ENCODE measurements at regions not wholly inside any gene's neighbourhood (a gene's known extent, or its start where the extent isn't known, plus 50 kb on each side); places are given as distances from the start of the nearest gene placed in this dataset.

DNA sequence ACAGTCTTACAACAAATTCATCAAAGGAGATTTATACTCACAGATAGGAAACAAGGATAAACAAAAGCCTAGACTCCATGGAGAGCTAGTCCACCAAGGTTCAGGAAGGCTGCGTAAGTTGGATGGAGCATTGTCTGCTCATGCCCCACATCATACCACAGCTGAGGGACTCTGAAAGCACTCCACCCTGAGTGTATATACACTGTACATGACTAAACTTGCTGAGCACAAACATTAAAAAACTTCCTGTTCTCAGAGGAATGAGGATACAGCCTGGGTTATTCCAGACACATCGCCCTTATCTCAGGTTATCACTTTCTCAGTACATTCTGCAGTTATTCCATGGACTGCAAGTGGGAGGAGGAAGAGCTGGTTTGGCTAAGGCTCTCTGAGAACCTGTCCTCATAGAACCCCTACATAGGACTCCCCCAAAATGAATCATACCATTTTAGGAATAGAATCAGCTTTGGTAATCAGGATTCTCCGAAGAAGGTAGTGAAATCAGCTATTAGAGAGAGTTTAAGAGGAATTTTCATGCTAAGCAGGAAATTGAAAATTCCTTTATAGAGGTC is 58.0 kb upstream of the PRMT6 start:
- H2AFZ ChIP-seq: no peak overlapping the region

GRCh38 chr1:107000902-107001301 is 55.6 kb upstream of the PRMT6 start:
- intact Hi-C loops (cut with micrococcal nuclease; ENCODE audit: unreplicated experiment): no loop called here
- CTCF ChIA-PET: no interaction called here

More for the DNA sequence above, 58.0 kb upstream of the PRMT6 start:
- DNase-seq: no peak
- Histone ChIP-seq H3K4me3 (no peak overlapping the region), H3K9me2 (ENCODE audit: insufficient read depth) (no peaks in the 10 kb centered on the region), H3K9me3 (ENCODE audit: insufficient read depth, low read depth) (no peaks in the 10 kb centered on the region), H3K27me3 (ENCODE audit: insufficient read depth, low read depth) (no peaks in the 10 kb centered on the region), H3K27ac (no peak overlapping the region), H3F3A (ENCODE audit: insufficient read depth, low read depth) (no peaks in the 10 kb centered on the region), H3K36me3 (ENCODE audit: low read depth) (no peaks in the 10 kb centered on the region), H4K20me1 (ENCODE audit: insufficient read depth) (no peaks in the 10 kb centered on the region), H3K4me1 (replicated peaks; ENCODE audit: insufficient read depth) (no peaks in the 10 kb centered on the region), H3K79me2 (ENCODE audit: low read depth) (no peaks in the 10 kb centered on the region), H3K4me2 (no peak overlapping the region)
- ChIA-PET POLR2A (ENCODE audit: unreplicated experiment) (no interaction called here), CTCF (no interaction called here)
- intact Hi-C loops (cut with micrococcal nuclease; ENCODE audit: unreplicated experiment): no loop called here
- TF ChIP-seq, protein P1, sequence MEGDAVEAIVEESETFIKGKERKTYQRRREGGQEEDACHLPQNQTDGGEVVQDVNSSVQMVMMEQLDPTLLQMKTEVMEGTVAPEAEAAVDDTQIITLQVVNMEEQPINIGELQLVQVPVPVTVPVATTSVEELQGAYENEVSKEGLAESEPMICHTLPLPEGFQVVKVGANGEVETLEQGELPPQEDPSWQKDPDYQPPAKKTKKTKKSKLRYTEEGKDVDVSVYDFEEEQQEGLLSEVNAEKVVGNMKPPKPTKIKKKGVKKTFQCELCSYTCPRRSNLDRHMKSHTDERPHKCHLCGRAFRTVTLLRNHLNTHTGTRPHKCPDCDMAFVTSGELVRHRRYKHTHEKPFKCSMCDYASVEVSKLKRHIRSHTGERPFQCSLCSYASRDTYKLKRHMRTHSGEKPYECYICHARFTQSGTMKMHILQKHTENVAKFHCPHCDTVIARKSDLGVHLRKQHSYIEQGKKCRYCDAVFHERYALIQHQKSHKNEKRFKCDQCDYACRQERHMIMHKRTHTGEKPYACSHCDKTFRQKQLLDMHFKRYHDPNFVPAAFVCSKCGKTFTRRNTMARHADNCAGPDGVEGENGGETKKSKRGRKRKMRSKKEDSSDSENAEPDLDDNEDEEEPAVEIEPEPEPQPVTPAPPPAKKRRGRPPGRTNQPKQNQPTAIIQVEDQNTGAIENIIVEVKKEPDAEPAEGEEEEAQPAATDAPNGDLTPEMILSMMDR (conservative IDR thresholded peaks at IDR 0.05): no peak
- no TSS peak for BruUV-seq (replicated peaks)

DNA sequence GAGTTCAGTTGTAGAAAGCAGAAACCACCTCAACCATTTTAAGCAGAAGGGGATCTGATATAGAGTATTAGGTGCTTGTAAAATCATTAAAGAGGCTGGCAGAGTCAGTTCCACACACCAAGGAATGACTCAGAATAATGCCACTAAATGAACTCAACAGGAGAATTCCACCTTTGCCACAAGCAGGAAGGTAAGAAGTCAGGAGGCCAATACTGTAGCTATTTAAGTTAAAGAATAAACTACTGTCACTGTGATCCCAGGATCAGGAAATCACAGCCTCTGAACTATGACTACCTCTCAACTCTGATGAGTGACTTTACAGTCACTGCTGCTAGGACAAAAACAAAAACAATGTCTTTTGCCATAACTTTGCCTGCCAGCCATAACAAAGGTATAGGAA is 52.5 kb upstream of the PRMT6 start:
- no TSS peak for BruUV-seq (replicated peaks)
- no peaks in the 10 kb centered on the region for H3K27me3 ChIP-seq (ENCODE audit: insufficient read depth, low read depth)

More at GRCh38 chr1:107000902-107001301, 55.6 kb upstream of the PRMT6 start:
- no peaks in the 10 kb centered on the region for H3F3A ChIP-seq (ENCODE audit: insufficient read depth, low read depth)
- no peaks in the 10 kb centered on the region for H3K9me2 ChIP-seq (ENCODE audit: insufficient read depth)
- no peak for DNase-seq
- no peaks in the 10 kb centered on the region for H3K9me3 ChIP-seq (ENCODE audit: insufficient read depth, low read depth)
- H3K4me2 ChIP-seq: no peak overlapping the region
- H3K4me3 ChIP-seq: no peak overlapping the region
- H3K4me1 ChIP-seq (replicated peaks; ENCODE audit: insufficient read depth): no peaks in the 10 kb centered on the region
- H3K36me3 ChIP-seq (ENCODE audit: low read depth): no peaks in the 10 kb centered on the region
- TF ChIP-seq, protein P1 (conservative IDR thresholded peaks at IDR 0.05): no peak
- TF ChIP-seq EZH2 (IDR thresholded peaks at IDR 0.05; ENCODE audit: low read depth): no peak
- BruUV-seq (replicated peaks): no TSS peak
- H3K79me2 ChIP-seq (ENCODE audit: low read depth): no peaks in the 10 kb centered on the region
- no peaks in the 10 kb centered on the region for H4K20me1 ChIP-seq (ENCODE audit: insufficient read depth)
- H3K27me3 ChIP-seq (ENCODE audit: insufficient read depth, low read depth): no peaks in the 10 kb centered on the region
- H2AFZ ChIP-seq: no peak overlapping the region
- POLR2A ChIA-PET (ENCODE audit: unreplicated experiment): no interaction called here
- H3K27ac ChIP-seq: no peak overlapping the region

More for the DNA sequence above, 52.5 kb upstream of the PRMT6 start:
- intact Hi-C loops (cut with micrococcal nuclease; ENCODE audit: unreplicated experiment): no loop called here
- H3K4me2 ChIP-seq: no peak overlapping the region
- H3K36me3 ChIP-seq (ENCODE audit: low read depth): no peaks in the 10 kb centered on the region
- CTCF ChIA-PET: no interaction called here
- H3K79me2 ChIP-seq (ENCODE audit: low read depth): no peaks in the 10 kb centered on the region
- H3K27ac ChIP-seq: no peak overlapping the region
- H4K20me1 ChIP-seq (ENCODE audit: insufficient read depth): no peaks in the 10 kb centered on the region
- no peak overlapping the region for H2AFZ ChIP-seq
- H3K4me1 ChIP-seq (replicated peaks; ENCODE audit: insufficient read depth): no peaks in the 10 kb centered on the region
- DNase-seq: no peak
- no peaks in the 10 kb centered on the region for H3K9me3 ChIP-seq (ENCODE audit: insufficient read depth, low read depth)
- TF ChIP-seq, protein P1 (conservative IDR thresholded peaks at IDR 0.05): no peak
- no peak for TF ChIP-seq EZH2 (IDR thresholded peaks at IDR 0.05; ENCODE audit: low read depth)
- POLR2A ChIA-PET (ENCODE audit: unreplicated experiment): no interaction called here
- no peaks in the 10 kb centered on the region for H3F3A ChIP-seq (ENCODE audit: insufficient read depth, low read depth)
- H3K4me3 ChIP-seq: no peak overlapping the region
- H3K9me2 ChIP-seq (ENCODE audit: insufficient read depth): no peaks in the 10 kb centered on the region

All from PC-9 (cell line).